Skeletal muscle tissue (tissue), 3 donors: ENCODE measurements at regions not wholly inside any gene's neighbourhood (a gene's known extent, or its start where the extent isn't known, plus 50 kb on each side); places are given as distances from the start of the nearest gene placed in this dataset.
"Not testable (repeated sequence)": the region's sequence is repeated elsewhere in the genome, so short reads cannot be mapped to it uniquely, and the experiment has no call there.

ENCODE experiments used
- H3K27ac ChIP-seq: one replicate; pipeline ENCODE4 v1.7.0; 2013; ENCODE audit warnings: mild to moderate bottlenecking, low read depth, low read length, inconsistent platforms
- H3K27me3 ChIP-seq, 3 donors: one replicate each; pipeline ENCODE4 v1.7.0; 2013; ENCODE audit warnings: low read length in 3 of 3; ENCODE audit not compliant: control insufficient read depth in 3 of 3, insufficient read depth in 3 of 3
- H3K36me3 ChIP-seq, 3 donors: one replicate each; pipeline ENCODE4 v1.7.0; 2013; ENCODE audit warnings: low read length in 3 of 3; ENCODE audit not compliant: control insufficient read depth in 3 of 3, insufficient read depth in 3 of 3
- H3K4me1 ChIP-seq, 3 donors: one replicate each; pipeline ENCODE4 v1.7.0; 2013; ENCODE audit warnings: low read length in 3 of 3, mild to moderate bottlenecking in 3 of 3; ENCODE audit not compliant: control insufficient read depth in 3 of 3, insufficient read depth in 3 of 3
- H3K4me3 ChIP-seq, 3 donors: one replicate each; pipeline ENCODE4 v1.7.0; 2013; ENCODE audit warnings: low read length in 3 of 3
- H3K9ac ChIP-seq, 3 donors: one replicate each; pipeline ENCODE4 v1.7.0; 2013; ENCODE audit warnings: low read length in 3 of 3, mild to moderate bottlenecking in 3 of 3, moderate library complexity in 2 of 3, low read depth in 1 of 3
- H3K9me3 ChIP-seq, 3 donors: one replicate each; pipeline ENCODE4 v1.7.0; 2013; ENCODE audit warnings: low read length in 3 of 3; ENCODE audit not compliant: control insufficient read depth in 3 of 3
- donor health status: Osteomylitis.

GRCh38 chr13:16113391-16113790 lies 3068.2 kb downstream of the TUBA3C start:
- not testable (repeated sequence) for H3K36me3 ChIP-seq, H3K9ac ChIP-seq, H3K4me3 ChIP-seq, H3K27ac ChIP-seq, H3K4me1 ChIP-seq, H3K27me3 ChIP-seq, H3K9me3 ChIP-seq
